GM13976 (cell line): ENCODE measurements at regions not wholly inside any gene's neighbourhood (a gene's known extent, or its start where the extent isn't known, plus 50 kb on each side); places are given as distances from the start of the nearest gene placed in this dataset.
"Not testable (repeated sequence)": the region's sequence is repeated elsewhere in the genome, so short reads cannot be mapped to it uniquely, and the experiment has no call there.

Experiments
- DNase-seq: peaks from one replicate; pipeline ENCODE4 v3.0.0; 2012; ENCODE audit warnings: low spot score
- CTCF ChIP-seq: IDR thresholded peaks from 2 replicates; pipeline ENCODE4 v1.5.1; 2012; ENCODE audit warnings: borderline replicate concordance, mild to moderate bottlenecking; ENCODE audit not compliant: insufficient read depth; ENCODE audit errors: extremely low read depth, missing control alignments, control extremely low read depth
- in situ Hi-C: fragments of 300-500 bp; cut with MboI; formaldehyde crosslinking; loops from one replicate; pipeline ENCODE4 v1.12.0; 2022; ENCODE audit warnings: low sequenced_read_pairs, mixed read lengths, inconsistent platforms; ENCODE audit not compliant: unreplicated experiment

DNA sequence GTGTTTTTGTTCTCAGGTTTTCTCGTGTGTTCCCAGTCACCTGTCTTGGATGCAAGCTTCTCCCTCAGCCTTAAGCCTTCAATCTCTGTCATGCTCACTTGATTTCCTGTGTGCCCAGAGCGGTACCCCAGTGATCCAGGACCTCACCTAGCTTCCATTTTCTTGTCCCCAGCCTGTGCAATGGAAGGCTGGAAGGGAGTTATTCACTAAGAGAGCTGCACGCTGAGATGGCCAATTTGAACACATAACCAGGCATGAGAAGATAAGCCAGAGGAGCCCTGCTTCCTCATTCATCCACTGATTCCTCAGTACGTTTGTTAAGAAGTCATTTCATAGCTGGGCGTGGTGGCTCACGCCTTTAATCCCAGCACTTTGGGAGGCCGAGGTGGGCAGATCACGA is 130.8 kb upstream of the SERPINE2 start:
- TF ChIP-seq CTCF: no peak
- no peak for DNase-seq
- in situ Hi-C loops: no loop called here

- DNase-seq, in situ Hi-C loops: not testable (repeated sequence)
These were observed 128.7 kb upstream of the SERPINE2 start for GRCh38 chr2:224167781-224168180.

GRCh38 chr2:224166654-224167053 is 127.6 kb upstream of the SERPINE2 start:
- no peak for DNase-seq
- no peak for TF ChIP-seq CTCF
- in situ Hi-C loops: no loop called here

- in situ Hi-C loops: no loop called here
- no peak for DNase-seq
- TF ChIP-seq CTCF: no peak
These were observed 126.8 kb upstream of the SERPINE2 start for GRCh38 chr2:224165901-224166319.

DNA sequence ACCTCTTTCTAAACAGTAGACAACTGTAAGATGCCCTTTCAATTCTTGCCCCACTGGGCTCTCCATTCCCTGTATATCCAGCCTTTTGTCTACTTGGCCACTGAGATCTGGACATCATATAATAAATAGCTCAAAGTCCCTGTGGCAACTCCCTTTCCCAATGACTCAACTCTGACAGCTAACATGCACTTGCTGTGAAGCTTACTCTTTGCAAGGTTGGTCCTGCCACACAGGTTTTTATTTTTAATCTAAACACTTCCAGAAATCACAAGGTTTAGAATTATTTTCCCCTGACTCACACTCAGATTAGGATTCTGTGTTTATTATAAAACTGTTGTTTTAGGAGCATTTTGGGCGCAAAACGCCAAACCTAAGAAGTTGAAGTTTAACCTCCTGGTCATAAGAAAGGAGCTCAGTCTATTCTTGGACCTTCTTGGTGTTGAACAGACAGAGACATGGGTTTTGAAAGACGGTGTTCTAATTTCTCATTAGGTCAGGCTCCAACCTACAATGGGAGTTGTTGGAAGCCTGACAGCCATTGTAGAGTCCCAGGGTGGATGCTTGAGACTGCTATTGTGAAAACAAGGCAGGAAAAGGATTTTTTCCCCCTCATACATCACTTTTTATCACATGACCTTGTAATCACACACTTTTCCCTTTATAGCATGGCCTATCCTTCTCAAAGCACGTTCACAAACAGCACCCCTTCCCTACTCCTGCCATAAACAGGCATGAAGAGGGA is 124.7 kb upstream of the SERPINE2 start:
- in situ Hi-C loops: no loop called here
- TF ChIP-seq CTCF: no peak
- no peak for DNase-seq

GRCh38 chr2:224162122-224162521 is 123.0 kb upstream of the SERPINE2 start:
- DNase-seq: no peak
- in situ Hi-C loops: no loop called here
- no peak for TF ChIP-seq CTCF

DNA sequence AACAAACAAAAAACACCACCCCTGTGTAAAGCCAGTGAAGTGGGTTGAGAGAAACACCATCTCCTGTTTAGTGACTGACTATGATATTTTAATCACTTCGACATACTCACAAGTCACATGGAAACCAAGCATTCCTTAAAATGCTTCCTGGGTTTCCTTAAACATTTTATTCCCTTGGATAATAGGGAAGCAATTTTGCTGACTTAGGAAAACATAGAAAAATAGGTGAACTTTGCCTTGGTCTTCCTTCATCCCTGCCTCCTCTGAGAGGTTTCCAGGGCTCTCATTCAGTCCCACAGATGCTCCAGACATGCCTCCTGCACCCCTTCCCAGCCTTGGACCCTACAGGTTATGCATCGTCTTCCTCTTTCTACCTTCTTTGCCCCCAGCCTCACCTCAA is 122.6 kb upstream of the SERPINE2 start:
- no peak for TF ChIP-seq CTCF
- DNase-seq: no peak
- in situ Hi-C loops: no loop called here
